Kidney (tissue), 13 donors: ENCODE measurements at regions not wholly inside any gene's neighbourhood (a gene's known extent, or its start where the extent isn't known, plus 50 kb on each side); places are given as distances from the start of the nearest gene placed in this dataset.

Experiments used
- DNase-seq, 5 donors: peaks; one replicate each; pipeline ENCODE4 v3.0.0-alpha.2; 2013 to 2020
- FAIRE-seq: peaks from 2 replicates; lab custom pipeline; 2012; peaks lifted over from hg19 to GRCh38; lab: Jason Lieb, UNC
- H3K27ac ChIP-seq, 2 donors: one replicate each; pipeline ENCODE4 v1.7.0; 2013; ENCODE audit warnings: low read depth in 2 of 2, low read length in 2 of 2, inconsistent platforms in 1 of 2
- H3K27me3 ChIP-seq: one replicate; pipeline ENCODE4 v1.7.1; 2013; ENCODE audit warnings: low read length, inconsistent platforms; ENCODE audit not compliant: control insufficient read depth, insufficient read depth
- H3K36me3 ChIP-seq, 3 donors: one replicate each; pipeline versions ENCODE4 v1.7.0 to v1.7.1; 2013; ENCODE audit warnings: low read length in 3 of 3, control low read depth in 1 of 3, inconsistent platforms in 1 of 3; ENCODE audit not compliant: insufficient read depth in 3 of 3, control insufficient read depth in 2 of 3
- H3K4me1 ChIP-seq, 3 donors: one replicate each; pipeline versions ENCODE4 v1.7.0 to v1.7.1; 2013; ENCODE audit warnings: low read length in 3 of 3, inconsistent platforms in 1 of 3, low read depth in 1 of 3; ENCODE audit not compliant: control insufficient read depth in 2 of 3, insufficient read depth in 2 of 3
- H3K4me3 ChIP-seq, 3 donors: one replicate each; pipeline versions ENCODE4 v1.7.0 to v1.8.1; 2013; ENCODE audit warnings: low read length in 3 of 3, control low read depth in 1 of 3, inconsistent platforms in 1 of 3
- H3K9ac ChIP-seq, 3 donors: one replicate each; pipeline versions ENCODE4 v1.7.0 to v1.7.1; 2013; ENCODE audit warnings: low read length in 3 of 3, control low read depth in 1 of 3, inconsistent platforms in 1 of 3
- H3K9me3 ChIP-seq, 3 donors: one replicate each; pipeline versions ENCODE4 v1.7.0 to v1.7.1; 2013; ENCODE audit warnings: low read length in 3 of 3, control low read depth in 1 of 3, inconsistent platforms in 1 of 3; ENCODE audit not compliant: control insufficient read depth in 2 of 3, insufficient read depth in 1 of 3
- intact Hi-C: fragments of 100-400 bp; cut with DNase I; formaldehyde crosslinking; loops from one replicate; pipeline ENCODE4 v1.11.1; 2022
- TF ChIP-seq, protein P1 (sequence below): IDR thresholded peaks from 3 replicates; pipeline ENCODE4 v1.5.1; 2012; ENCODE audit warnings: mild to moderate bottlenecking, moderate library complexity, borderline replicate concordance; ENCODE audit not compliant: insufficient read depth; ENCODE audit errors: extremely low read depth
- donor health status: control.
- donor health status: control.
- donor health status: control.
- donor health status: control.
- donor health status: control.
- donor health status: DM: yes; HTN: yes; CAD: no.
- donor health status: Normal renal cell carcinoma (clear cell type).

GRCh38 chr7:91557789-91558404, 293.7 kb downstream of the FZD1 start:
- intact Hi-C loops = no loop called here
- FAIRE-seq = no peak
- Histone ChIP-seq H3K9ac (no peak overlapping the region), H3K4me3 (no peak overlapping the region), H3K36me3 (no peaks in the 10 kb centered on the region), H3K27me3 (no peaks in the 10 kb centered on the region), H3K4me1 (no peaks in the 10 kb centered on the region), H3K9me3 (no peaks in the 10 kb centered on the region), H3K27ac (no peak overlapping the region)
- no peak for DNase-seq
- TF ChIP-seq, protein P1, sequence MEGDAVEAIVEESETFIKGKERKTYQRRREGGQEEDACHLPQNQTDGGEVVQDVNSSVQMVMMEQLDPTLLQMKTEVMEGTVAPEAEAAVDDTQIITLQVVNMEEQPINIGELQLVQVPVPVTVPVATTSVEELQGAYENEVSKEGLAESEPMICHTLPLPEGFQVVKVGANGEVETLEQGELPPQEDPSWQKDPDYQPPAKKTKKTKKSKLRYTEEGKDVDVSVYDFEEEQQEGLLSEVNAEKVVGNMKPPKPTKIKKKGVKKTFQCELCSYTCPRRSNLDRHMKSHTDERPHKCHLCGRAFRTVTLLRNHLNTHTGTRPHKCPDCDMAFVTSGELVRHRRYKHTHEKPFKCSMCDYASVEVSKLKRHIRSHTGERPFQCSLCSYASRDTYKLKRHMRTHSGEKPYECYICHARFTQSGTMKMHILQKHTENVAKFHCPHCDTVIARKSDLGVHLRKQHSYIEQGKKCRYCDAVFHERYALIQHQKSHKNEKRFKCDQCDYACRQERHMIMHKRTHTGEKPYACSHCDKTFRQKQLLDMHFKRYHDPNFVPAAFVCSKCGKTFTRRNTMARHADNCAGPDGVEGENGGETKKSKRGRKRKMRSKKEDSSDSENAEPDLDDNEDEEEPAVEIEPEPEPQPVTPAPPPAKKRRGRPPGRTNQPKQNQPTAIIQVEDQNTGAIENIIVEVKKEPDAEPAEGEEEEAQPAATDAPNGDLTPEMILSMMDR = no peak

- H3K4me3 ChIP-seq = no peak overlapping the region
- no peak overlapping the region for H3K9ac ChIP-seq
- no peaks in the 10 kb centered on the region for H3K27me3 ChIP-seq
- intact Hi-C loops = no loop called here
- H3K9me3 ChIP-seq = no peaks in the 10 kb centered on the region
- no peak overlapping the region for H3K27ac ChIP-seq
- TF ChIP-seq, protein P1 = no peak
- no peak for FAIRE-seq
- no peaks in the 10 kb centered on the region for H3K36me3 ChIP-seq
- no peak for DNase-seq
- no peaks in the 10 kb centered on the region for H3K4me1 ChIP-seq
Observed at GRCh38 chr7:91559947-91560346, 295.7 kb downstream of the FZD1 start.

GRCh38 chr7:91564101-91564500, 299.9 kb downstream of the FZD1 start:
- H3K36me3 ChIP-seq = no peaks in the 10 kb centered on the region
- DNase-seq = no peak
- H3K27ac ChIP-seq = no peak overlapping the region
- H3K27me3 ChIP-seq = no peaks in the 10 kb centered on the region
- TF ChIP-seq, protein P1 = no peak
- no peak overlapping the region for H3K4me3 ChIP-seq
- no peak overlapping the region for H3K9ac ChIP-seq
- FAIRE-seq = no peak
- no peaks in the 10 kb centered on the region for H3K4me1 ChIP-seq
- intact Hi-C loops = no loop called here
- H3K9me3 ChIP-seq = no peaks in the 10 kb centered on the region

DNA sequence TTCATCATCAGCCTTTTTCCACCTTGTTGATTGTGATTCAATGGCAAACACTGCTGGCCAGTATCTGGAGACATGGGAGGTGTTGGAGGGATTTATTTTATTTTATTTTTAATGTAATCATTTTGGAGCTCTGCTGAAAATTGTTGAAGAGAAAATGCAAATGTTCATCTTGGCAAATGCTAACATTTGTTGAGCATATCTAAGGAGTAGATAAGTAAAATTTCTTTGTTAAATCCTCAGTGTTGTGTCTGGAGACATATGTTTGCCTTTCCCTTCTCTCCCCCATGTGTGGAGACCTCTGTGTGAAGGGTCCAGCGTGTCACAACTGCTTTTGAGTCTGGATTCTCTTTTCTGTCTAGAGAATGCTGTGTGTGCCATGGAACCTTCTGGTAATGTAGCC, 300.3 kb downstream of the FZD1 start:
- no peak overlapping the region for H3K9ac ChIP-seq
- H3K4me3 ChIP-seq = no peak overlapping the region
- no peak for DNase-seq
- no peak for FAIRE-seq
- intact Hi-C loops = no loop called here
- no peaks in the 10 kb centered on the region for H3K4me1 ChIP-seq
- no peak overlapping the region for H3K27ac ChIP-seq
- no peaks in the 10 kb centered on the region for H3K36me3 ChIP-seq
- H3K27me3 ChIP-seq = no peaks in the 10 kb centered on the region
- TF ChIP-seq, protein P1 = no peak
- no peaks in the 10 kb centered on the region for H3K9me3 ChIP-seq
